ENCODE measurements at regions not wholly inside any gene's neighbourhood (a gene's known extent, or its start where the extent isn't known, plus 50 kb on each side); places are given as distances from the start of the nearest gene placed in this dataset.
"Not testable (repeated sequence)": the region's sequence is repeated elsewhere in the genome, so short reads cannot be mapped to it uniquely, and the experiment has no call there.

DNA sequence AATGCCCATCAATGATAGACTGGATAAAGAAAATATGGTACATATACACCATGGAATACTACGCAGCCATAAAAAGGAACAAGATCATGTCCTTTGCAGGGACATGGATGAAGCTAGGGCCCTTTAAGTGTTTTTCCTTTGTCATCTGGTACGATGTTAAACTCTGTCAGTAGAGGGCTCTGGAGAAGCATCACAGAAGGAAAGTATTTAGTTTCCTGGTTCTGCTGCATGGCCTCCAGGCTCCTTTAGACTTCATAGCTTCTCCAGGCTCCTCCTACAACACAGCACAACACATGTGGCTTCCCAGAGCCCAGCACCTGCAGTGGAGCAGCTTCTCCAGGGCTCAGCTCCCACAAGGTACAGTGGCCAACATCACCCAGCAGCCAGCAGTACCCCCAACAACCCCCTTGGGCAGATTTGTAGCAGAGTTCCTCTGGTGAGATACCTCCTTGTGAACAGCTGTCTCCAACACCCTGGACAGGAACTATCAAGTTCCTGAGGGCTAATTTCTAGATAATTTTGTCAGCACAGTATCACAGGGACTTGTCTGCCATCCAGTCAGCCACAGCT is 63.4 kb downstream of the KCTD12 start:
- Histone ChIP-seq H3K27me3 (ENCODE audit: control insufficient read depth in 4 of 4, insufficient read depth in 4 of 4, low read length in 3 of 4) (no peaks in the 10 kb centered on the region), H3K36me3 (ENCODE audit: control insufficient read depth in 4 of 4, insufficient read depth in 3 of 4, low read depth in 1 of 4, low read length in 3 of 4) (no peaks in the 10 kb centered on the region), H3K4me1 (ENCODE audit: control insufficient read depth in 4 of 4, insufficient read depth in 4 of 4, low read length in 3 of 4) (no peaks in the 10 kb centered on the region), H3K27ac (ENCODE audit: low read depth in 1 of 2, low read length in 2 of 2) (no peak overlapping the region), H3K4me3 (ENCODE audit: low read depth in 1 of 3, low read length in 3 of 3) (no peak overlapping the region), H3K9me3 (ENCODE audit: control insufficient read depth in 4 of 4, low read length in 3 of 4) (no peaks in the 10 kb centered on the region), H3K9ac (ENCODE audit: low read depth in 1 of 2, low read length in 2 of 2) (no peak overlapping the region)
- no peak for DNase-seq (ENCODE audit: low spot score)
- WGBS: 65% methylated on average over 2 of the region's 2 CpGs
- TF ChIP-seq RAD21 (IDR thresholded peaks at IDR 0.05): peak; percentile 50 to 63
- TF ChIP-seq GABPA (IDR thresholded peaks at IDR 0.05 in 1 of 2, conservative IDR thresholded peaks at IDR 0.05 in 1 of 2): no peak

DNA sequence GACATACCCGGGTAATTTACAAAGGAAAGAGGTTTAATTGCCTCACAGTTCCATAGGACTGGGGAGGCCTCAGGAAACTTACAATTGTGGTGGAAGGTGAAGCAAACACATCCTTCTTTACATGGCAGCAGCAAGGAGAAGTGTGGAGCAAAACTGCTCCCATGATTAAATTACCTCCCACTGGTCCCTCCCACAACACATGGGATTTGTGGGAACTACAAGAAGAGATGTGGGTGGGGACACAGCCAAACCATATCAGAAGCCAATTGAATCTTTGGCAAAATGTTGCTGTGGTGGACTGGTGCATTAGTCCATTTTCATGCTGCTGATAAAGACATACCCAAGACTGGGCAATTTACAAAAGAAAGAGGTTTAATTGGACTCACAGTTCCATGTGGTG is 65.0 kb downstream of the KCTD12 start:
- not testable (repeated sequence) for H3K9ac ChIP-seq (ENCODE audit: low read depth in 1 of 2, low read length in 2 of 2); H3K4me1 ChIP-seq (ENCODE audit: control insufficient read depth in 4 of 4, insufficient read depth in 4 of 4, low read length in 3 of 4); H3K27ac ChIP-seq (ENCODE audit: low read depth in 1 of 2, low read length in 2 of 2); H3K4me3 ChIP-seq (ENCODE audit: low read depth in 1 of 3, low read length in 3 of 3); H3K27me3 ChIP-seq (ENCODE audit: control insufficient read depth in 4 of 4, insufficient read depth in 4 of 4, low read length in 3 of 4); H3K36me3 ChIP-seq (ENCODE audit: control insufficient read depth in 4 of 4, insufficient read depth in 3 of 4, low read depth in 1 of 4, low read length in 3 of 4); DNase-seq (ENCODE audit: low spot score); H3K9me3 ChIP-seq (ENCODE audit: control insufficient read depth in 4 of 4, low read length in 3 of 4)
- 75% methylated on average over 1 of the region's 1 CpG for WGBS

DNA sequence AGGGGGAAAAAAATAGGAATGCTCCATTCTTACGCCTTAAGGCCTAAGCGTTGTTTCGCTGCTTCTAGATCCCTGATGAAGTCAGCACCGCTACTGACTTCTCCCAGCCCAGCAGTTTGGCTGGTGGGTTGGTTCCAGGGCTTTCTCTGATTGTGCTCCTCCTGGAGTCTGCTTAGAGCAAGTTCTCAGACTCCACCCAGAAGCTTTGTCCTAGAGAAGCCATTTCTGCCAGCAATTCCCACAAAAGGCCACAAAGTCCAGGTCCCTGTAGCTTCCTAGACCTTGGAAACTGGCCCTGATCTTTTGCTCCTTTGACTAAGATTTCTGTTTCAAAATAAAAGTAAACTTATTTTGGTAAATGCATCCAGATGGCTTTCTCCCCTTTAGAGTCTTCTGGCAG is 65.4 kb downstream of the KCTD12 start:
- TF ChIP-seq RAD21 (IDR thresholded peaks at IDR 0.05): peak in 1 of 2 donors; percentile 7
- no peak for TF ChIP-seq SP1 (IDR thresholded peaks at IDR 0.05)
- no peak for TF ChIP-seq RXRA (IDR thresholded peaks at IDR 0.05)
- TF ChIP-seq NR2F2 (IDR thresholded peaks at IDR 0.05): peak; percentile 70
- WGBS: 94% methylated on average over 4 of the region's 4 CpGs
- Histone ChIP-seq H3K4me1 (ENCODE audit: control insufficient read depth in 4 of 4, insufficient read depth in 4 of 4, low read length in 3 of 4) (no peaks in the 10 kb centered on the region), H3K27ac (ENCODE audit: low read depth in 1 of 2, low read length in 2 of 2) (no peak overlapping the region), H3K9me3 (ENCODE audit: control insufficient read depth in 4 of 4, low read length in 3 of 4) (no peaks in the 10 kb centered on the region), H3K4me3 (ENCODE audit: low read depth in 1 of 3, low read length in 3 of 3) (no peak overlapping the region), H3K36me3 (ENCODE audit: control insufficient read depth in 4 of 4, insufficient read depth in 3 of 4, low read depth in 1 of 4, low read length in 3 of 4) (no peaks in the 10 kb centered on the region), H3K27me3 (ENCODE audit: control insufficient read depth in 4 of 4, insufficient read depth in 4 of 4, low read length in 3 of 4) (no peaks in the 10 kb centered on the region), H3K9ac (ENCODE audit: low read depth in 1 of 2, low read length in 2 of 2) (no peak overlapping the region)
- no peak for DNase-seq (ENCODE audit: low spot score)

DNA sequence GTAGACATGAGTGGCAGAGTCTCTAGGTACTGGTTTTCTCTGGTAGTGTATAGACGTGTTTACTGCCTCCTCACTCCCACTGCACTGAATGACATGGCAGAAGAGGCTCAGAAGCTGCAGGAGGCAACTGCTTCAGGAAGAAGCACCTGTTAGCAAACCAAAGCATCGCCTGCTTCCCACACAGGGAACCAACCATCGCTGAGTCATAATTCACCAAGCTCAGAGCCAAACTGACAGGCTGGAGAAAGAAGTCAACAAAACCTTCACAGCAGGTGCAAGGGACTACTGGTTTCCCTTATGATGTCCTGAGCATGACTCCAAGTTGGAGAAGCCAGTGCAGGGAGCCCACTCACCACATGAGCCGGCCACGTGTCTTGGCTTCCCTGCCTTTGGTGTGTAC is 69.8 kb downstream of the KCTD12 start:
- no peaks in the 10 kb centered on the region for H3K36me3 ChIP-seq (ENCODE audit: control insufficient read depth in 4 of 4, insufficient read depth in 3 of 4, low read depth in 1 of 4, low read length in 3 of 4)
- no peak overlapping the region for H3K9ac ChIP-seq (ENCODE audit: low read depth in 1 of 2, low read length in 2 of 2)
- WGBS: 66% methylated on average over 5 of the region's 5 CpGs
- peaks cover 0 to 5% (median 0%) of the 10 kb centered on the region in 4 donors for H3K4me1 ChIP-seq (ENCODE audit: control insufficient read depth in 4 of 4, insufficient read depth in 4 of 4, low read length in 3 of 4)
- TF ChIP-seq YY1 (IDR thresholded peaks at IDR 0.05): no peak
- TF ChIP-seq, protein P1, sequence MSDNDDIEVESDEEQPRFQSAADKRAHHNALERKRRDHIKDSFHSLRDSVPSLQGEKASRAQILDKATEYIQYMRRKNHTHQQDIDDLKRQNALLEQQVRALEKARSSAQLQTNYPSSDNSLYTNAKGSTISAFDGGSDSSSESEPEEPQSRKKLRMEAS (IDR thresholded peaks at IDR 0.05): no peak
- no peak for TF ChIP-seq EGR1 (IDR thresholded peaks at IDR 0.05; ENCODE audit: low read depth in 2 of 2)
- no peak for TF ChIP-seq SP1 (IDR thresholded peaks at IDR 0.05)
- TF ChIP-seq, protein P2, sequence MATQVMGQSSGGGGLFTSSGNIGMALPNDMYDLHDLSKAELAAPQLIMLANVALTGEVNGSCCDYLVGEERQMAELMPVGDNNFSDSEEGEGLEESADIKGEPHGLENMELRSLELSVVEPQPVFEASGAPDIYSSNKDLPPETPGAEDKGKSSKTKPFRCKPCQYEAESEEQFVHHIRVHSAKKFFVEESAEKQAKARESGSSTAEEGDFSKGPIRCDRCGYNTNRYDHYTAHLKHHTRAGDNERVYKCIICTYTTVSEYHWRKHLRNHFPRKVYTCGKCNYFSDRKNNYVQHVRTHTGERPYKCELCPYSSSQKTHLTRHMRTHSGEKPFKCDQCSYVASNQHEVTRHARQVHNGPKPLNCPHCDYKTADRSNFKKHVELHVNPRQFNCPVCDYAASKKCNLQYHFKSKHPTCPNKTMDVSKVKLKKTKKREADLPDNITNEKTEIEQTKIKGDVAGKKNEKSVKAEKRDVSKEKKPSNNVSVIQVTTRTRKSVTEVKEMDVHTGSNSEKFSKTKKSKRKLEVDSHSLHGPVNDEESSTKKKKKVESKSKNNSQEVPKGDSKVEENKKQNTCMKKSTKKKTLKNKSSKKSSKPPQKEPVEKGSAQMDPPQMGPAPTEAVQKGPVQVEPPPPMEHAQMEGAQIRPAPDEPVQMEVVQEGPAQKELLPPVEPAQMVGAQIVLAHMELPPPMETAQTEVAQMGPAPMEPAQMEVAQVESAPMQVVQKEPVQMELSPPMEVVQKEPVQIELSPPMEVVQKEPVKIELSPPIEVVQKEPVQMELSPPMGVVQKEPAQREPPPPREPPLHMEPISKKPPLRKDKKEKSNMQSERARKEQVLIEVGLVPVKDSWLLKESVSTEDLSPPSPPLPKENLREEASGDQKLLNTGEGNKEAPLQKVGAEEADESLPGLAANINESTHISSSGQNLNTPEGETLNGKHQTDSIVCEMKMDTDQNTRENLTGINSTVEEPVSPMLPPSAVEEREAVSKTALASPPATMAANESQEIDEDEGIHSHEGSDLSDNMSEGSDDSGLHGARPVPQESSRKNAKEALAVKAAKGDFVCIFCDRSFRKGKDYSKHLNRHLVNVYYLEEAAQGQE (IDR thresholded peaks at IDR 0.05): no peak
- TF ChIP-seq FOXA1 (IDR thresholded peaks at IDR 0.05): no peak
- TF ChIP-seq NR2F2 (IDR thresholded peaks at IDR 0.05): no peak
- TF ChIP-seq HNF4G (IDR thresholded peaks at IDR 0.05): no peak
- TF ChIP-seq, protein P3, sequence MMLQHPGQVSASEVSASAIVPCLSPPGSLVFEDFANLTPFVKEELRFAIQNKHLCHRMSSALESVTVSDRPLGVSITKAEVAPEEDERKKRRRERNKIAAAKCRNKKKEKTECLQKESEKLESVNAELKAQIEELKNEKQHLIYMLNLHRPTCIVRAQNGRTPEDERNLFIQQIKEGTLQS (IDR thresholded peaks at IDR 0.05): no peak
- no peak for TF ChIP-seq RAD21 (IDR thresholded peaks at IDR 0.05)
- no peak for TF ChIP-seq GABPA (IDR thresholded peaks at IDR 0.05 in 1 of 2, conservative IDR thresholded peaks at IDR 0.05 in 1 of 2)
- TF ChIP-seq, protein P4, sequence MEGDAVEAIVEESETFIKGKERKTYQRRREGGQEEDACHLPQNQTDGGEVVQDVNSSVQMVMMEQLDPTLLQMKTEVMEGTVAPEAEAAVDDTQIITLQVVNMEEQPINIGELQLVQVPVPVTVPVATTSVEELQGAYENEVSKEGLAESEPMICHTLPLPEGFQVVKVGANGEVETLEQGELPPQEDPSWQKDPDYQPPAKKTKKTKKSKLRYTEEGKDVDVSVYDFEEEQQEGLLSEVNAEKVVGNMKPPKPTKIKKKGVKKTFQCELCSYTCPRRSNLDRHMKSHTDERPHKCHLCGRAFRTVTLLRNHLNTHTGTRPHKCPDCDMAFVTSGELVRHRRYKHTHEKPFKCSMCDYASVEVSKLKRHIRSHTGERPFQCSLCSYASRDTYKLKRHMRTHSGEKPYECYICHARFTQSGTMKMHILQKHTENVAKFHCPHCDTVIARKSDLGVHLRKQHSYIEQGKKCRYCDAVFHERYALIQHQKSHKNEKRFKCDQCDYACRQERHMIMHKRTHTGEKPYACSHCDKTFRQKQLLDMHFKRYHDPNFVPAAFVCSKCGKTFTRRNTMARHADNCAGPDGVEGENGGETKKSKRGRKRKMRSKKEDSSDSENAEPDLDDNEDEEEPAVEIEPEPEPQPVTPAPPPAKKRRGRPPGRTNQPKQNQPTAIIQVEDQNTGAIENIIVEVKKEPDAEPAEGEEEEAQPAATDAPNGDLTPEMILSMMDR (IDR thresholded peaks at IDR 0.05; ENCODE audit: low read depth, low read length, missing input control): no peak
- no peak for DNase-seq (ENCODE audit: low spot score)
- H3K27me3 ChIP-seq (ENCODE audit: control insufficient read depth in 4 of 4, insufficient read depth in 4 of 4, low read length in 3 of 4): no peaks in the 10 kb centered on the region
- no peaks in the 10 kb centered on the region for H3K9me3 ChIP-seq (ENCODE audit: control insufficient read depth in 4 of 4, low read length in 3 of 4)
- H3K4me3 ChIP-seq (ENCODE audit: low read depth in 1 of 3, low read length in 3 of 3): no peak overlapping the region
- H3K27ac ChIP-seq (ENCODE audit: low read depth in 1 of 2, low read length in 2 of 2): no peak overlapping the region

All from liver (tissue), 8 donors.